IgD-negative memory B cell (primary cell): ENCODE measurements at regions not wholly inside any gene's neighbourhood (a gene's known extent, or its start where the extent isn't known, plus 50 kb on each side); places are given as distances from the start of the nearest gene placed in this dataset.

ENCODE experiments used
- H3K27ac Mint-ChIP-seq, 3 donors: one replicate each; pipeline ENCODE4 v1.8.0; 2020 to 2022; ENCODE audit warnings: mild to moderate bottlenecking in 3 of 3, mixed read lengths in 3 of 3, moderate library complexity in 1 of 3
- H3K27me3 Mint-ChIP-seq: one replicate; pipeline ENCODE4 v1.8.0; 2021; ENCODE audit warnings: mixed read lengths
- H3K36me3 Mint-ChIP-seq: one replicate; pipeline ENCODE4 v1.8.0; 2020; ENCODE audit warnings: mild to moderate bottlenecking, mixed read lengths
- H3K4me1 Mint-ChIP-seq, 3 donors: one replicate each; pipeline ENCODE4 v1.8.0; 2020 to 2022; ENCODE audit warnings: mixed read lengths in 3 of 3, mild to moderate bottlenecking in 1 of 3
- H3K4me3 Mint-ChIP-seq, 4 donors: one replicate each; pipeline ENCODE4 v1.8.0; 2020 to 2022; ENCODE audit warnings: mild to moderate bottlenecking in 4 of 4, mixed read lengths in 4 of 4, moderate library complexity in 3 of 4
- H3K9me3 Mint-ChIP-seq, 3 donors: one replicate each; pipeline ENCODE4 v1.8.0; 2020 to 2021; ENCODE audit warnings: mixed read lengths in 3 of 3, mild to moderate bottlenecking in 1 of 3

- Mint-ChIP-seq H3K4me1 (peaks cover 0 to 3% (median 1%) of the 10 kb centered on the region in 3 donors), H3K36me3 (no peaks in the 10 kb centered on the region), H3K9me3 (peaks cover 0 to under 1% (median 0%) of the 10 kb centered on the region in 3 donors), H3K27ac (no peak overlapping the region), H3K4me3 (no peak overlapping the region), H3K27me3 (no peaks in the 10 kb centered on the region)
Observed at GRCh38 chr5:117204404-117204803, 629.8 kb upstream of the SEMA6A start.

DNA sequence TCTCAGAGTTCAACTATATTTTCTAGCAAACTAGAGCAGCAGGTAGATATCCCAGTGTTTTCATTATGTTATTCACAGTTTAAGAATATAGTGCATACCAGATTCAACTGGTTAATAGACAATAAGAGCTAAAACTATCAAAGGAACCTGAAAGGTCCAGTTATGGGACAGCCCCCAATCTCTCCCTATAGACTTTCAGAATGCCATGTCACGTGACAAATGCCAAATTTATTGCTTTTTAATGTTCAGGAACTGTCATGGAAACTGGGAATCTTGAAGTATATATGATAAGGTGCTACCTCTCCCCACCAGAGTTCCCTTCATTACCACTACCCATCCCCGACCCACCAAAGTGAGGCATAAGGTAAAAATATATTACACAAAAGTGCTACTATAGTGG, 629.0 kb upstream of the SEMA6A start:
- Mint-ChIP-seq H3K9me3 (peaks cover 0 to 2% (median 0%) of the 10 kb centered on the region in 3 donors), H3K27me3 (no peaks in the 10 kb centered on the region), H3K27ac (no peak overlapping the region), H3K4me3 (no peak overlapping the region), H3K4me1 (peaks cover 0 to 3% (median 1%) of the 10 kb centered on the region in 3 donors), H3K36me3 (no peaks in the 10 kb centered on the region)

DNA sequence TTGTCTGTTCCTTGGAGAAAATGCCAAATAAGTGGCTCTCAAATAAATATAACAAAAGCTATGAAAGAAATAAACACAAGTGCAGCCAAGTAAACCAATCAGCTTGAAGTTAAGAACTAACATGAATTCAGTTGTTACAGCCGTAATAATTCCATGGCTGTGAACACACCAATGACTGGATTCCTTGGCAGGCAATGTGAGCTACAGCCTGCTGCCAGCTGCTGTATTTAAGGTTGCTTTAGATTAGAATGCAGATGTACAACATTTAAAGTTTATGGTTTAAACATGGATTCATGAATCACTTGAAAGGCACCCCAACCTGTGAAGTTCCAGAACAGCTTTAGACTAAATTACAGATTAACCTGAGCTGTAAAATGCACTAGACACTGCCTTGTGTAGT, 626.4 kb upstream of the SEMA6A start:
- Mint-ChIP-seq H3K4me3 (no peak overlapping the region), H3K27me3 (no peaks in the 10 kb centered on the region), H3K36me3 (no peaks in the 10 kb centered on the region), H3K9me3 (peaks cover 0 to 2% (median 0%) of the 10 kb centered on the region in 3 donors), H3K27ac (no peak overlapping the region), H3K4me1 (peaks cover 0 to 1% (median under 1%) of the 10 kb centered on the region in 3 donors)

GRCh38 chr5:117195076-117195475, 620.5 kb upstream of the SEMA6A start:
- no peaks in the 10 kb centered on the region for H3K4me1 Mint-ChIP-seq
- H3K27me3 Mint-ChIP-seq: no peaks in the 10 kb centered on the region
- no peaks in the 10 kb centered on the region for H3K36me3 Mint-ChIP-seq
- H3K27ac Mint-ChIP-seq: no peak overlapping the region
- H3K9me3 Mint-ChIP-seq: peaks cover 0 to 2% (median 0%) of the 10 kb centered on the region in 3 donors
- H3K4me3 Mint-ChIP-seq: no peak overlapping the region

GRCh38 chr5:117191251-117191650, 616.6 kb upstream of the SEMA6A start:
- Mint-ChIP-seq H3K27ac (no peak overlapping the region), H3K4me3 (no peak overlapping the region), H3K9me3 (peaks cover 0 to 3% (median 0%) of the 10 kb centered on the region in 3 donors), H3K4me1 (no peaks in the 10 kb centered on the region), H3K36me3 (no peaks in the 10 kb centered on the region), H3K27me3 (no peaks in the 10 kb centered on the region)

- Mint-ChIP-seq H3K4me3 (no peak overlapping the region), H3K36me3 (no peaks in the 10 kb centered on the region), H3K9me3 (peaks cover 0 to 3% (median 0%) of the 10 kb centered on the region in 3 donors), H3K27ac (no peak overlapping the region), H3K27me3 (no peaks in the 10 kb centered on the region), H3K4me1 (no peaks in the 10 kb centered on the region)
Observed at GRCh38 chr5:117189784-117190183, 615.2 kb upstream of the SEMA6A start.

DNA sequence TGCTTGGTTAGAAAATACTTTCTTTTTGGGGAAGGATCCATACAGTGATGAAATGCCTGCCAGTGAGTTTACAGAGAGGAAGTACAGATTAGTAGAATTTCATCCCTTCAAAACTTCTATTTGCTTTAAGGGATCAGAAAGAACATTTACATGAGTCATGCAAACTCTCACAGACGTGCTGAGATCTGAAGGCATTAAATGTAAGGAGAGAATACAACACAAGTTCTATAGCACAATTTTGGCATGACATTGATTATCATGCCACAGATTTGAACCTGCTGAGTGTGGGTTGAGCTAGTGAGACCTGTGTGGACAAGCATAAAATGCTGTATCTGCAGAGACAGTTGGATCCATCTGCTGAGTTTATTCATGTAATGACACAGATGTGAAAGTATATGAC, 613.6 kb upstream of the SEMA6A start:
- peaks cover 0 to 4% (median 0%) of the 10 kb centered on the region in 3 donors for H3K9me3 Mint-ChIP-seq
- no peaks in the 10 kb centered on the region for H3K36me3 Mint-ChIP-seq
- no peak overlapping the region for H3K4me3 Mint-ChIP-seq
- H3K27ac Mint-ChIP-seq: no peak overlapping the region
- H3K27me3 Mint-ChIP-seq: no peaks in the 10 kb centered on the region
- H3K4me1 Mint-ChIP-seq: no peaks in the 10 kb centered on the region

GRCh38 chr5:117186751-117187150, 612.1 kb upstream of the SEMA6A start:
- Mint-ChIP-seq H3K36me3 (no peaks in the 10 kb centered on the region), H3K27ac (no peak overlapping the region), H3K9me3 (peaks cover 0 to 4% (median 0%) of the 10 kb centered on the region in 3 donors), H3K4me1 (no peaks in the 10 kb centered on the region), H3K4me3 (no peak overlapping the region), H3K27me3 (no peaks in the 10 kb centered on the region)

- Mint-ChIP-seq H3K9me3 (peaks cover 0 to 6% (median 0%) of the 10 kb centered on the region in 3 donors), H3K4me1 (no peaks in the 10 kb centered on the region), H3K27ac (no peak overlapping the region), H3K4me3 (no peak overlapping the region), H3K27me3 (no peaks in the 10 kb centered on the region), H3K36me3 (no peaks in the 10 kb centered on the region)
Observed at GRCh38 chr5:117183326-117183725, 608.7 kb upstream of the SEMA6A start.

DNA sequence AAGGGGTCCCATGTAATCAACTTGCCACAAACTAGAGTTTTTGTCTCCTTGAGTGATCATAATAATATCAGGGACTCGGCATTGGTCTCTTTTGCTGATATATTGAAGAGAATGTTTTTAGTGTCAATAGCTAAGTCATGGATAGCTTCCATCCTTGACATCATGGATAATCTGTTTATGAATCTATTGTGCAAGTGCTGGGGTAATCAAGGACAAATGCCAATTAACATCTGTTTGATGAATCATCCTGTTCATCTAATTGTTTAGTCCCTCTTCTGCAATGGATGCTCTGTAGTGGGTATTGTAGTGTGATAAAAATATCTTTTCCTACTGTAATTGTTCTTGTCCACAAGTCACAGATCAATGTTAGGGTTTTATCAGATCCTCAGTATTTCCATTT, 607.5 kb upstream of the SEMA6A start:
- H3K9me3 Mint-ChIP-seq: peaks cover 0 to 6% (median 0%) of the 10 kb centered on the region in 3 donors
- H3K36me3 Mint-ChIP-seq: no peaks in the 10 kb centered on the region
- no peaks in the 10 kb centered on the region for H3K27me3 Mint-ChIP-seq
- no peak overlapping the region for H3K4me3 Mint-ChIP-seq
- no peak overlapping the region for H3K27ac Mint-ChIP-seq
- H3K4me1 Mint-ChIP-seq: no peaks in the 10 kb centered on the region

DNA sequence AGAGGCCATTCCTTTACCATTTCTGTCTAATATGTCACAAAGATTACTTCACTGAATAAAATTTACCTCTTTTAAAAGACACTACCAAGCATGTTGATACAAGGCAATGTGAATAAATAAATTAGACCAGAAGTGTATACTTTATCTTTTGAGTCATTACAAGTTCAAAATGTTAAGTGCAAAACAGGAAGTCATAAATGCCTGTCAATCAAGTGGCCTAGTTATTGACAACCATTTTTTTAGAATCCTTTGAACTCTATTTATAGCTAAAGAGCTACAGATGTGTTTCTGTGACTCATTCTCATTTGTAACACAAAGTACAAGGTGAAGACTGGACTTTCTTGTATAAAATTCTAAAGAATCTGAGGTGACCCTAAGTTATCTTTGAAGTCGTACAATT, 602.7 kb upstream of the SEMA6A start:
- Mint-ChIP-seq H3K4me1 (no peaks in the 10 kb centered on the region), H3K4me3 (no peak overlapping the region), H3K27ac (no peak overlapping the region), H3K36me3 (no peaks in the 10 kb centered on the region), H3K9me3 (peaks cover 0 to 4% (median 0%) of the 10 kb centered on the region in 3 donors), H3K27me3 (no peaks in the 10 kb centered on the region)

GRCh38 chr5:117165068-117165467, 590.4 kb upstream of the SEMA6A start:
- H3K27me3 Mint-ChIP-seq: no peaks in the 10 kb centered on the region
- peaks cover 0 to 4% (median 2%) of the 10 kb centered on the region in 3 donors for H3K9me3 Mint-ChIP-seq
- H3K4me3 Mint-ChIP-seq: no peak overlapping the region
- H3K27ac Mint-ChIP-seq: no peak overlapping the region
- H3K4me1 Mint-ChIP-seq: no peaks in the 10 kb centered on the region
- H3K36me3 Mint-ChIP-seq: peaks cover 1% of the 10 kb centered on the region

DNA sequence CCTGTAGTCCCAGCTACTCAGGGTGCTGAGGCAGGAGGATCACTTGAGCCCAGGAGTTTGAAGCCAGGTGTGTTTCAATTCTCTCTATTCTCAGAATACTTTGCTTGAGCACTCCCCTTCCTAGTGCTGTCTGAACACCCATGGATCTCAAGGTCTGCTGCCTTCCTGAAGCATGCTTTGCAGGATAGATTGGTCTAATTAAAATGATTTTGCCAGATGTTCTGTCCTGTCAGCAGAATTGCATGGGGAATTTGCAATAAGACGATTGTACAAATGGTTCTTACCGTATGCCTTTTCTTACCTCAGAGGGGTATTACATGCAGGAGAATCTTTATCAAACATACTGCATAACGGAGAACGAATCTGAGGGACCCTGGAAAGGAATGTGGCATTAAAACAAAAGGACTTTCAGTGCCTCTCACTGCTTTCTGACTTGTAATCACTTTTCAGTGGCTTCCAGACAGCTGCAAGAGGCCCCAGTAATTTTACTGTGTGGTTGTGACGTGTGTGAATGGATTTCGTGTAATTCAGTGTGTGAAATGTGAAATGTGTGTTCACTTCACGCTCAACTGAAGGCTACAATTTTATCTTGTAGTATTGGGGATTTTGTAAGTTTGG, 587.2 kb upstream of the SEMA6A start:
- Mint-ChIP-seq H3K9me3 (no peaks in the 10 kb centered on the region), H3K4me1 (no peaks in the 10 kb centered on the region), H3K27me3 (no peaks in the 10 kb centered on the region), H3K27ac (no peak overlapping the region), H3K4me3 (no peak overlapping the region), H3K36me3 (no peaks in the 10 kb centered on the region)

GRCh38 chr5:117160391-117160790, 585.8 kb upstream of the SEMA6A start:
- no peak overlapping the region for H3K4me3 Mint-ChIP-seq
- H3K9me3 Mint-ChIP-seq: peaks cover 0 to 2% (median 0%) of the 10 kb centered on the region in 3 donors
- H3K36me3 Mint-ChIP-seq: no peaks in the 10 kb centered on the region
- no peaks in the 10 kb centered on the region for H3K27me3 Mint-ChIP-seq
- H3K4me1 Mint-ChIP-seq: no peaks in the 10 kb centered on the region
- H3K27ac Mint-ChIP-seq: no peak overlapping the region

GRCh38 chr5:117149312-117149711, 574.7 kb upstream of the SEMA6A start:
- H3K4me1 Mint-ChIP-seq: no peaks in the 10 kb centered on the region
- H3K4me3 Mint-ChIP-seq: no peak overlapping the region
- no peak overlapping the region for H3K27ac Mint-ChIP-seq
- no peaks in the 10 kb centered on the region for H3K27me3 Mint-ChIP-seq
- peaks cover 0 to 2% (median 0%) of the 10 kb centered on the region in 3 donors for H3K9me3 Mint-ChIP-seq
- peaks cover 1% of the 10 kb centered on the region for H3K36me3 Mint-ChIP-seq

- Mint-ChIP-seq H3K36me3 (peaks cover 1% of the 10 kb centered on the region), H3K4me1 (no peaks in the 10 kb centered on the region), H3K9me3 (peaks cover 0 to 2% (median 0%) of the 10 kb centered on the region in 3 donors), H3K27ac (no peak overlapping the region), H3K4me3 (no peak overlapping the region), H3K27me3 (no peaks in the 10 kb centered on the region)
Observed at GRCh38 chr5:117144086-117144485, 569.5 kb upstream of the SEMA6A start.
